Breast epithelium (tissue), 3 donors: ENCODE measurements at regions not wholly inside any gene's neighbourhood (a gene's known extent, or its start where the extent isn't known, plus 50 kb on each side); places are given as distances from the start of the nearest gene placed in this dataset.
"Not testable (repeated sequence)": the region's sequence is repeated elsewhere in the genome, so short reads cannot be mapped to it uniquely, and the experiment has no call there.

Experiments
- POLR2A ChIP-seq: fragments of 450-650 bp; IDR thresholded peaks from one replicate; pipeline ENCODE4 v1.6.1; 2016; ENCODE audit warnings: antibody characterized with exemption, mild to moderate bottlenecking, moderate library complexity
- TF ChIP-seq, protein P1 (sequence below), 3 donors: fragments of 450-650 bp; IDR thresholded peaks; one replicate each; pipeline ENCODE4 v1.5.1; 2016 to 2017; ENCODE audit warnings: antibody characterized with exemption in 3 of 3, mild to moderate bottlenecking in 3 of 3, moderate library complexity in 3 of 3

GRCh38 chr7:128594061-128594460 is 78.0 kb upstream of the GARIN1A start:
- TF ChIP-seq POLR2A, result not testable (repeated sequence)
- TF ChIP-seq, protein P1, sequence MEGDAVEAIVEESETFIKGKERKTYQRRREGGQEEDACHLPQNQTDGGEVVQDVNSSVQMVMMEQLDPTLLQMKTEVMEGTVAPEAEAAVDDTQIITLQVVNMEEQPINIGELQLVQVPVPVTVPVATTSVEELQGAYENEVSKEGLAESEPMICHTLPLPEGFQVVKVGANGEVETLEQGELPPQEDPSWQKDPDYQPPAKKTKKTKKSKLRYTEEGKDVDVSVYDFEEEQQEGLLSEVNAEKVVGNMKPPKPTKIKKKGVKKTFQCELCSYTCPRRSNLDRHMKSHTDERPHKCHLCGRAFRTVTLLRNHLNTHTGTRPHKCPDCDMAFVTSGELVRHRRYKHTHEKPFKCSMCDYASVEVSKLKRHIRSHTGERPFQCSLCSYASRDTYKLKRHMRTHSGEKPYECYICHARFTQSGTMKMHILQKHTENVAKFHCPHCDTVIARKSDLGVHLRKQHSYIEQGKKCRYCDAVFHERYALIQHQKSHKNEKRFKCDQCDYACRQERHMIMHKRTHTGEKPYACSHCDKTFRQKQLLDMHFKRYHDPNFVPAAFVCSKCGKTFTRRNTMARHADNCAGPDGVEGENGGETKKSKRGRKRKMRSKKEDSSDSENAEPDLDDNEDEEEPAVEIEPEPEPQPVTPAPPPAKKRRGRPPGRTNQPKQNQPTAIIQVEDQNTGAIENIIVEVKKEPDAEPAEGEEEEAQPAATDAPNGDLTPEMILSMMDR (IDR thresholded peaks at IDR 0.05), result not testable (repeated sequence)
